Nephron (organoid): ENCODE measurements at regions not wholly inside any gene's neighbourhood (a gene's known extent, or its start where the extent isn't known, plus 50 kb on each side); places are given as distances from the start of the nearest gene placed in this dataset.

ENCODE experiments used
- H3K27ac Mint-ChIP-seq, 3 experiments: 2 replicates each; pipeline ENCODE4 v1.8.0; 2020; ENCODE audit warnings: mixed read lengths in 3 of 3, mild to moderate bottlenecking in 2 of 3, moderate library complexity in 1 of 3
- H3K27me3 Mint-ChIP-seq: 2 replicates; pipeline ENCODE4 v1.8.0; 2021; ENCODE audit warnings: low read depth, mild to moderate bottlenecking, moderate library complexity, mixed read lengths
- H3K36me3 Mint-ChIP-seq: 2 replicates; pipeline ENCODE4 v1.8.0; 2020; ENCODE audit warnings: low read depth, mixed read lengths
- H3K4me1 Mint-ChIP-seq: 2 replicates; pipeline ENCODE4 v1.8.0; 2020; ENCODE audit warnings: mixed read lengths
- H3K4me3 Mint-ChIP-seq, 3 experiments: 2 replicates each; pipeline ENCODE4 v1.8.0; 2020; ENCODE audit warnings: mild to moderate bottlenecking in 3 of 3, mixed read lengths in 3 of 3, moderate library complexity in 2 of 3
- H3K9me3 Mint-ChIP-seq: 2 replicates; pipeline ENCODE4 v1.8.0; 2020; ENCODE audit warnings: mixed read lengths
- TF ChIP-seq, protein P1 (sequence below), 3 experiments: fragments of 200-600 bp; sonication (generic); IDR thresholded peaks; one replicate each; pipeline ENCODE4 v1.5.0; 2021; ENCODE audit warnings: antibody characterized with exemption in 3 of 3; ENCODE audit not compliant: unreplicated experiment in 3 of 3

- H3K27me3 Mint-ChIP-seq: no peaks in the 10 kb centered on the region
- no peak overlapping the region for H3K4me3 Mint-ChIP-seq
- no peaks in the 10 kb centered on the region for H3K9me3 Mint-ChIP-seq
- TF ChIP-seq, protein P1, sequence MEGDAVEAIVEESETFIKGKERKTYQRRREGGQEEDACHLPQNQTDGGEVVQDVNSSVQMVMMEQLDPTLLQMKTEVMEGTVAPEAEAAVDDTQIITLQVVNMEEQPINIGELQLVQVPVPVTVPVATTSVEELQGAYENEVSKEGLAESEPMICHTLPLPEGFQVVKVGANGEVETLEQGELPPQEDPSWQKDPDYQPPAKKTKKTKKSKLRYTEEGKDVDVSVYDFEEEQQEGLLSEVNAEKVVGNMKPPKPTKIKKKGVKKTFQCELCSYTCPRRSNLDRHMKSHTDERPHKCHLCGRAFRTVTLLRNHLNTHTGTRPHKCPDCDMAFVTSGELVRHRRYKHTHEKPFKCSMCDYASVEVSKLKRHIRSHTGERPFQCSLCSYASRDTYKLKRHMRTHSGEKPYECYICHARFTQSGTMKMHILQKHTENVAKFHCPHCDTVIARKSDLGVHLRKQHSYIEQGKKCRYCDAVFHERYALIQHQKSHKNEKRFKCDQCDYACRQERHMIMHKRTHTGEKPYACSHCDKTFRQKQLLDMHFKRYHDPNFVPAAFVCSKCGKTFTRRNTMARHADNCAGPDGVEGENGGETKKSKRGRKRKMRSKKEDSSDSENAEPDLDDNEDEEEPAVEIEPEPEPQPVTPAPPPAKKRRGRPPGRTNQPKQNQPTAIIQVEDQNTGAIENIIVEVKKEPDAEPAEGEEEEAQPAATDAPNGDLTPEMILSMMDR (IDR thresholded peaks at IDR 0.05; ENCODE audit: unreplicated experiment in 3 of 3): no peak
- H3K36me3 Mint-ChIP-seq: no peaks in the 10 kb centered on the region
- H3K27ac Mint-ChIP-seq: no peak overlapping the region
- no peaks in the 10 kb centered on the region for H3K4me1 Mint-ChIP-seq
These were observed 135.6 kb upstream of the N4BP1 start for GRCh38 chr16:48745541-48745940.

DNA sequence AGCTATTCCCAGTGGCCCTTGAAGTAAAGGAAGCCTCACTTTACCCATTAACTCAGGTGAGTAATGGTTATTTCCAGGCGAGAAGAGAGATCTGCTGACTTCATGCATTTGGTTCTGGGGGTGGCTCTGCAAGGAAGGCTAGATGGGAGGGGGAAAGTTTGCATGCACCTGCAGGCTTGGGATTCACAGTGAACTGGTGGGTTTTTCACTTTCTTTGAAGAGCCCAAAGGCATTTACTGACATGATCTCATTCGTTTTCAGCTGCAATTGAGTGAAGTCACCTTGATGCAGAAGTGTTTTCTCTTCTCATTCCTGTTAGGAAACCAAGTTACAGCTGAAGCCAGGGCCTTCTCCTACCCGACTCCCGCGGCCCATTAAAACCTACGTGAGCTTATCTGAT lies 131.0 kb upstream of the N4BP1 start:
- no peaks in the 10 kb centered on the region for H3K4me1 Mint-ChIP-seq
- no peak overlapping the region for H3K27ac Mint-ChIP-seq
- TF ChIP-seq, protein P1 (IDR thresholded peaks at IDR 0.05; ENCODE audit: unreplicated experiment in 3 of 3): no peak
- no peaks in the 10 kb centered on the region for H3K36me3 Mint-ChIP-seq
- no peaks in the 10 kb centered on the region for H3K27me3 Mint-ChIP-seq
- no peaks in the 10 kb centered on the region for H3K9me3 Mint-ChIP-seq
- H3K4me3 Mint-ChIP-seq: no peak overlapping the region

- H3K27me3 Mint-ChIP-seq: no peaks in the 10 kb centered on the region
- no peaks in the 10 kb centered on the region for H3K9me3 Mint-ChIP-seq
- TF ChIP-seq, protein P1 (IDR thresholded peaks at IDR 0.05; ENCODE audit: unreplicated experiment in 3 of 3): no peak
- no peaks in the 10 kb centered on the region for H3K36me3 Mint-ChIP-seq
- H3K27ac Mint-ChIP-seq: no peak overlapping the region
- no peaks in the 10 kb centered on the region for H3K4me1 Mint-ChIP-seq
- no peak overlapping the region for H3K4me3 Mint-ChIP-seq
These were observed 124.2 kb upstream of the N4BP1 start for GRCh38 chr16:48734220-48734619.

GRCh38 chr16:48704710-48705109 lies 94.7 kb upstream of the N4BP1 start:
- TF ChIP-seq, protein P1 (IDR thresholded peaks at IDR 0.05; ENCODE audit: unreplicated experiment in 3 of 3): no peak
- H3K36me3 Mint-ChIP-seq: no peaks in the 10 kb centered on the region
- no peaks in the 10 kb centered on the region for H3K4me1 Mint-ChIP-seq
- peaks cover 5% of the 10 kb centered on the region for H3K9me3 Mint-ChIP-seq
- no peak overlapping the region for H3K27ac Mint-ChIP-seq
- no peaks in the 10 kb centered on the region for H3K27me3 Mint-ChIP-seq
- no peak overlapping the region for H3K4me3 Mint-ChIP-seq

- Mint-ChIP-seq H3K36me3 (no peaks in the 10 kb centered on the region), H3K4me3 (no peak overlapping the region), H3K9me3 (no peaks in the 10 kb centered on the region)
These were observed 77.5 kb upstream of the N4BP1 start for GRCh38 chr16:48687421-48688038.

DNA sequence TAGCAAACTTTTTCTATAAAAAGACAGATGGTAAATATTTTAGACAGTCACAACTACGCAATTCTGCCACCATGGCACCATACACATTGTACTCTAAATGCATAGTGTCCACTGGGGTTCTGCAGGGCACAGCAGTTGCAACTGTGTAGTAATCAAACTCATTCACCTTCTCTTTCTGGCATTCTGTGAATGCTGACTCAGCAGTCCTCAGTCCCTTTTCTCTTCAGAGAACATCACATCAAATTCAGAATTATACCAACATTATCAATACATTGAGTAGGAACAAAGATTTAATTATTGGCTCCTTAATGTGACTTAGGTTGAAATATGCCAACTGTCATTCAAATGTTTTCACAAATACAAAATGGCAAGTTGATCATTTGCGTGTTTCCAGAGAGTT lies 74.2 kb upstream of the N4BP1 start:
- no peaks in the 10 kb centered on the region for H3K4me1 Mint-ChIP-seq
- H3K36me3 Mint-ChIP-seq: no peaks in the 10 kb centered on the region
- H3K9me3 Mint-ChIP-seq: peaks cover 2% of the 10 kb centered on the region
- TF ChIP-seq, protein P1 (IDR thresholded peaks at IDR 0.05; ENCODE audit: unreplicated experiment in 3 of 3): no peak
- H3K27ac Mint-ChIP-seq: no peak overlapping the region
- peaks cover 32% of the 10 kb centered on the region for H3K27me3 Mint-ChIP-seq
- no peak overlapping the region for H3K4me3 Mint-ChIP-seq

More at GRCh38 chr16:48687421-48688038, 77.5 kb upstream of the N4BP1 start:
- TF ChIP-seq, protein P1 (IDR thresholded peaks at IDR 0.05; ENCODE audit: unreplicated experiment in 3 of 3): peak; percentile 73 to 83 (median 79)
- Mint-ChIP-seq H3K27ac (no peak overlapping the region), H3K27me3 (peaks cover 42% of the 10 kb centered on the region), H3K4me1 (no peaks in the 10 kb centered on the region)
